Ovary (tissue), 7 donors: ENCODE measurements at regions not wholly inside any gene's neighbourhood (a gene's known extent, or its start where the extent isn't known, plus 50 kb on each side); places are given as distances from the start of the nearest gene placed in this dataset.

ENCODE experiments used
- DNase-seq, 5 donors: peaks; one replicate each; pipeline ENCODE4 v3.0.0-alpha.2; 2019 to 2020
- H3K27ac ChIP-seq, 2 donors: fragments of 200-600 bp; one replicate each; pipeline versions ENCODE4 v1.5.1 to v1.8.0; 2019 to 2022
- H3K27me3 ChIP-seq: fragments of 200-600 bp; one replicate; pipeline ENCODE4 v1.8.0; 2022
- H3K36me3 ChIP-seq: fragments of 200-600 bp; sonication (generic); one replicate; pipeline ENCODE4 v1.5.1; 2019
- H3K4me1 ChIP-seq: one replicate; pipeline ENCODE4 v1.8.1; 2013; ENCODE audit warnings: mild to moderate bottlenecking, moderate library complexity; ENCODE audit not compliant: insufficient read depth
- H3K4me3 ChIP-seq: fragments of 200-600 bp; sonication (generic); one replicate; pipeline ENCODE4 v1.5.1; 2017
- H3K9me3 ChIP-seq, 2 donors: fragments of 200-600 bp in 1 of 2; sonication (generic) in 1 of 2; one replicate each; pipeline versions ENCODE4 v1.5.1 to v1.8.1; 2013 to 2019; ENCODE audit warnings: mild to moderate bottlenecking in 1 of 2, moderate library complexity in 1 of 2
- CTCF ChIP-seq, 3 donors: fragments of 450-650 bp in 2 of 3; fragments of 200-600 bp in 1 of 3; IDR thresholded peaks; one replicate each; pipeline versions ENCODE4 v1.5.1 to v1.8.0; 2016 to 2022; ENCODE audit warnings: antibody characterized with exemption in 3 of 3, mild to moderate bottlenecking in 1 of 3
- EP300 ChIP-seq: sonication (generic); formaldehyde crosslinking; IDR thresholded peaks from one replicate; pipeline ENCODE4 v1.6.1; 2017; ENCODE audit warnings: antibody characterized with exemption
- POLR2A ChIP-seq: fragments of 450-650 bp; IDR thresholded peaks from one replicate; pipeline ENCODE4 v1.6.1; 2017; ENCODE audit warnings: antibody characterized with exemption, mild to moderate bottlenecking, moderate library complexity
- WGBS, 3 donors: extraction: QIAGEN DNeasy Blood & Tissue Kit in 1 of 3; methylation state at CpG; one replicate each; pipeline versions ENCODE4 v1.1.5 to v1.1.7; 2013 to 2017; 5-methylcytosine and 5-hydroxymethylcytosine counted together
- intact Hi-C, 4 donors: fragments of 100-400 bp; cut with DNase I; formaldehyde crosslinking; loops; one replicate each; pipeline versions ENCODE4 v1.11.0 to v1.15.1; 2022 to 2023
- donor health status: DM: no; HTN: no; CAD: no; lungs with moderate emphysema.
- donor health status: DM: no; HTN: no; CAD: no.
- donor health status: Bipolar disorder and iron deficiency.
- donor health status: DM: no; HTN: no; CAD: no.
- donor health status: DM: yes; HTN: yes; CAD: no.

- TF ChIP-seq EP300, result no peak
- no peak for TF ChIP-seq CTCF (IDR thresholded peaks at IDR 0.05)
- TF ChIP-seq POLR2A, result no peak
- H3K36me3 ChIP-seq, result no peaks in the 10 kb centered on the region
- intact Hi-C loops, result no loop called here
- no peak overlapping the region for H3K27ac ChIP-seq
- H3K4me3 ChIP-seq, result no peak overlapping the region
- 87 to 93% (median 91%) methylated on average over 7 of the region's 7 CpGs for WGBS, 3 donors
- H3K9me3 ChIP-seq, result no peaks in the 10 kb centered on the region
- peaks cover 11% of the 10 kb centered on the region for H3K4me1 ChIP-seq
- H3K27me3 ChIP-seq, result no peaks in the 10 kb centered on the region
- no peak for DNase-seq
Measured at GRCh38 chr16:85355515-85355837, 243.2 kb upstream of the CIBAR2 start.

GRCh38 chr16:85356157-85356556 is 243.9 kb upstream of the CIBAR2 start:
- H3K9me3 ChIP-seq, result no peaks in the 10 kb centered on the region
- DNase-seq, result no peak
- TF ChIP-seq CTCF (IDR thresholded peaks at IDR 0.05), result no peak
- TF ChIP-seq POLR2A, result no peak
- no peak for TF ChIP-seq EP300
- intact Hi-C loops, result no loop called here
- H3K4me3 ChIP-seq, result no peak overlapping the region
- H3K36me3 ChIP-seq, result no peaks in the 10 kb centered on the region
- no peak overlapping the region for H3K27ac ChIP-seq
- no peaks in the 10 kb centered on the region for H3K27me3 ChIP-seq
- WGBS, 3 donors, result 96 to 98% (median 98%) methylated on average over 17 of the region's 17 CpGs
- H3K4me1 ChIP-seq, result peaks cover 6% of the 10 kb centered on the region

GRCh38 chr16:85357323-85357722 is 245.1 kb upstream of the CIBAR2 start:
- Histone ChIP-seq H3K27ac (no peak overlapping the region), H3K4me1 (peaks cover 6% of the 10 kb centered on the region), H3K9me3 (no peaks in the 10 kb centered on the region), H3K4me3 (no peak overlapping the region), H3K36me3 (no peaks in the 10 kb centered on the region), H3K27me3 (no peaks in the 10 kb centered on the region)
- DNase-seq, result no peak
- 95 to 96% (median 95%) methylated on average over 12 of the region's 12 CpGs for WGBS, 3 donors
- TF ChIP-seq POLR2A (no peak), CTCF (IDR thresholded peaks at IDR 0.05) (no peak), EP300 (no peak)
- intact Hi-C loops, result no loop called here

- 87 to 93% (median 87%) methylated on average over 14 to 17 of the region's 17 CpGs for WGBS, 3 donors
- no peak for TF ChIP-seq EP300
- TF ChIP-seq CTCF (IDR thresholded peaks at IDR 0.05), result no peak
- no peak for TF ChIP-seq POLR2A
- intact Hi-C loops, result no loop called here
- no peak overlapping the region for H3K4me3 ChIP-seq
- no peak overlapping the region for H3K27ac ChIP-seq
- no peak for DNase-seq
- H3K4me1 ChIP-seq, result peaks cover 6% of the 10 kb centered on the region
- no peaks in the 10 kb centered on the region for H3K27me3 ChIP-seq
- H3K9me3 ChIP-seq, result no peaks in the 10 kb centered on the region
- H3K36me3 ChIP-seq, result no peaks in the 10 kb centered on the region
Measured at GRCh38 chr16:85357924-85358505, 245.7 kb upstream of the CIBAR2 start.
